Tibial nerve (tissue), 4 donors: ENCODE measurements at regions not wholly inside any gene's neighbourhood (a gene's known extent, or its start where the extent isn't known, plus 50 kb on each side); places are given as distances from the start of the nearest gene placed in this dataset.

Source experiments
- DNase-seq, 2 donors: peaks; one replicate each; pipeline ENCODE4 v3.0.0-alpha.2; 2019; ENCODE audit warnings: low spot score in 2 of 2
- H3K27ac ChIP-seq, 4 donors: fragments of 200-600 bp; sonication (generic) in 3 of 4; one replicate each; pipeline ENCODE4 v1.5.1; 2017 to 2019; ENCODE audit warnings: mild to moderate bottlenecking in 1 of 4
- H3K27me3 ChIP-seq, 2 donors: fragments of 200-600 bp; sonication (generic) in 1 of 2; one replicate each; pipeline versions ENCODE4 v1.5.1 to v1.6.0; 2017 to 2019
- H3K36me3 ChIP-seq, 3 donors: fragments of 200-600 bp; sonication (generic); one replicate each; pipeline ENCODE4 v1.5.1; 2018 to 2019
- H3K4me1 ChIP-seq, 4 donors: fragments of 200-600 bp; sonication (generic) in 3 of 4; one replicate each; pipeline ENCODE4 v1.5.1; 2017 to 2019
- H3K4me3 ChIP-seq, 4 donors: fragments of 200-600 bp; sonication (generic) in 3 of 4; one replicate each; pipeline ENCODE4 v1.5.1; 2017 to 2019; ENCODE audit warnings: mild to moderate bottlenecking in 1 of 4, moderate library complexity in 1 of 4
- H3K9me3 ChIP-seq, 4 donors: fragments of 200-600 bp; sonication (generic) in 3 of 4; one replicate each; pipeline ENCODE4 v1.5.1; 2017 to 2019
- EP300 ChIP-seq, 2 donors: sonication (generic); formaldehyde crosslinking; IDR thresholded peaks; one replicate each; pipeline ENCODE4 v1.6.1; 2017; ENCODE audit warnings: antibody characterized with exemption in 2 of 2, mild to moderate bottlenecking in 1 of 2
- POLR2A ChIP-seq, 2 donors: fragments of 450-650 bp; IDR thresholded peaks; one replicate each; pipeline ENCODE4 v1.6.1; 2017; ENCODE audit warnings: antibody characterized with exemption in 2 of 2, mild to moderate bottlenecking in 2 of 2, moderate library complexity in 2 of 2
- WGBS, 2 donors: methylation state at CpG; one replicate each; pipeline ENCODE4 v1.1.5; 2018; 5-methylcytosine and 5-hydroxymethylcytosine counted together
- TF ChIP-seq, protein P1 (sequence below), 5 experiments: fragments of 200-600 bp in 3 of 5; fragments of 450-650 bp in 2 of 5; sonication (generic) in 3 of 5; IDR thresholded peaks; one replicate each; pipeline ENCODE4 v1.5.1; 2016 to 2019; ENCODE audit warnings: antibody characterized with exemption in 5 of 5, mild to moderate bottlenecking in 3 of 5, moderate library complexity in 2 of 5

DNA sequence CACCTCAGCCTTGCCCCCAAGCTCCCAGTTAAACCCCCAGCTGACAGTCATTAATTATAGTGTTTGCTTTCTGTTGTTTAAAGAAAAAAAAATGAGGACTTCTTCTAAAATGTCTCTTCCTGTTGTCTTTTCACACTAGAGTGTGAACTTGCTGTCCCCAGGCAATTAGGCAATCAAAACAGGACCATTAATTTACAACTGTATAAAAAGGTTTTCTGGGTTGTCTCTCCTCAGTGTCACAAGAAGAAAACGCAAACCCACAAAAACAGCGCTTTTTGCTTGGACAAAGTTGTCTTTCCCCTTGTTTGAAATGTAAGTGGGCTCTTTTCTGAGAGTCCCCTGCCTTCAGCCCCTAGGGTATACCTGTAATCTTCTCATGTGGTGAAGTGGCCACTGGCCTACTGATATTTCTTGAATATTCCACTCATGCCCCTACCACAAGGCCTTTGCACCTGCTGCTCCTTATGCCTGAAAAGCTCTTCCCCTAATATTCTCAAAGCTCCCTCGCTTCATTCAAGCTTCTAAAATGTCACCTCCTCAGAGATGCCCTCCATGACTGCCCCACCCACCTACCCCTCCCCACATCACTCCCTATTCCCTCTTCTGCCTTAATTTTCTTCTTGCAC lies 158.9 kb upstream of the PWP1 start:
- Histone ChIP-seq H3K9me3 (peaks cover 0 to 4% (median 0%) of the 10 kb centered on the region in 4 donors), H3K27me3 (no peaks in the 10 kb centered on the region), H3K27ac (no peak overlapping the region), H3K4me1 (no peaks in the 10 kb centered on the region), H3K4me3 (no peak overlapping the region), H3K36me3 (no peaks in the 10 kb centered on the region)
- DNase-seq: no peak
- TF ChIP-seq, protein P1, sequence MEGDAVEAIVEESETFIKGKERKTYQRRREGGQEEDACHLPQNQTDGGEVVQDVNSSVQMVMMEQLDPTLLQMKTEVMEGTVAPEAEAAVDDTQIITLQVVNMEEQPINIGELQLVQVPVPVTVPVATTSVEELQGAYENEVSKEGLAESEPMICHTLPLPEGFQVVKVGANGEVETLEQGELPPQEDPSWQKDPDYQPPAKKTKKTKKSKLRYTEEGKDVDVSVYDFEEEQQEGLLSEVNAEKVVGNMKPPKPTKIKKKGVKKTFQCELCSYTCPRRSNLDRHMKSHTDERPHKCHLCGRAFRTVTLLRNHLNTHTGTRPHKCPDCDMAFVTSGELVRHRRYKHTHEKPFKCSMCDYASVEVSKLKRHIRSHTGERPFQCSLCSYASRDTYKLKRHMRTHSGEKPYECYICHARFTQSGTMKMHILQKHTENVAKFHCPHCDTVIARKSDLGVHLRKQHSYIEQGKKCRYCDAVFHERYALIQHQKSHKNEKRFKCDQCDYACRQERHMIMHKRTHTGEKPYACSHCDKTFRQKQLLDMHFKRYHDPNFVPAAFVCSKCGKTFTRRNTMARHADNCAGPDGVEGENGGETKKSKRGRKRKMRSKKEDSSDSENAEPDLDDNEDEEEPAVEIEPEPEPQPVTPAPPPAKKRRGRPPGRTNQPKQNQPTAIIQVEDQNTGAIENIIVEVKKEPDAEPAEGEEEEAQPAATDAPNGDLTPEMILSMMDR (IDR thresholded peaks at IDR 0.05): no peak
- TF ChIP-seq EP300 (IDR thresholded peaks at IDR 0.05): no peak
- 80 to 86% methylated on average over 3 of the region's 3 CpGs for WGBS, 2 donors

DNA sequence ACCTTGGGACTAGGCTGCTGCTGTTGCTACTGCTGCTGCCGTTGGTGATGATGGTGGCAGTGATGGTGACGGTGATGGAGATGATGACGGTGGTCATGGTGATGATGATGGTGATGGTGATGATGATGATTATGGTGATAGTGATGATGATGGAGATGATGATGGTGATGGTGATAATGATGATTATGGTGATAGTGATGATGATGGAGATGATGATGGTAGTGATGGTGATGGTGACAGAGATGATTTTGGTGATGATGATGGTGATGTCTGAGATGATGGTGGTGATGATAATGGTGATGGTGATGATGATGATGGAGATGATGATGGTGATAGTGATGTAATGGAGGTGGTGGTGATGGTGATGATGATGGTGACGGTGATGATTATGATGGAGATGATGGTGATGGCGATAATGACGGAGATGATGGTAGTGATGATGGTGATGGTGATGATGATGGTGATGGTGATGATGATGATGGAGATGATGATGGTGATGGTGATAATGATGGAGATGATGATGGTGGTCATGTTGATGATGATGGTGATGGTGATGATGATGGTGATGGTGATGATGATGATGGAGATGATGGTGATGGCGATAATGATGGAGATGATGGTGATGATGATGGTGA lies 156.8 kb upstream of the PWP1 start:
- DNase-seq: no peak

DNA sequence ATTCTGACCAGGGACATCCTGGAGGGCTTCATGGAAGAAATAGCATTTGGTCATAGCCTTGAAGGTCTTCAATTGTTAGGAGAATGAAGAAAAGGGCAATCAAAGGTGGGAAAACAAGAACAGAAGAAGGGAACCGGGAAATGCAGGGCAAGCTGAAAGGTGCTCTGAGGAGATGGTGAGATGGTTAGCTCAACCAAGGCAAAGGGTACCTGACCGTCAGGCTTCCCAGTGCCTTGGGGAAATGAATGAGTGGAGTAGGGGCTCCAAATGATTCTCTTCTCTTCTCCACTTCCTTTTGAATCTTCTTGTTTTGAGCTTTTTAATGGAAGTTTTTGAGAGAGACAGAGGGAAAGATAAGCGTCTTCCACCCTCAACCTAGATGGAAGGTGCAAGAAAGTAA lies 155.6 kb upstream of the PWP1 start:
- Histone ChIP-seq H3K9me3 (peaks cover 0 to 11% (median 0%) of the 10 kb centered on the region in 4 donors), H3K36me3 (no peaks in the 10 kb centered on the region)

More for the DNA sequence above, 156.8 kb upstream of the PWP1 start:
- H3K4me1 ChIP-seq: no peaks in the 10 kb centered on the region
- no peak for TF ChIP-seq EP300 (IDR thresholded peaks at IDR 0.05)
- TF ChIP-seq, protein P1 (IDR thresholded peaks at IDR 0.05): no peak
- TF ChIP-seq POLR2A (IDR thresholded peaks at IDR 0.05): no peak
- 92 to 98% methylated on average over 7 of the region's 7 CpGs for WGBS, 2 donors
- H3K9me3 ChIP-seq: peaks cover 0 to 11% (median 0%) of the 10 kb centered on the region in 4 donors
- H3K36me3 ChIP-seq: no peaks in the 10 kb centered on the region
- no peaks in the 10 kb centered on the region for H3K27me3 ChIP-seq
- no peak overlapping the region for H3K27ac ChIP-seq
- no peak overlapping the region for H3K4me3 ChIP-seq

DNA sequence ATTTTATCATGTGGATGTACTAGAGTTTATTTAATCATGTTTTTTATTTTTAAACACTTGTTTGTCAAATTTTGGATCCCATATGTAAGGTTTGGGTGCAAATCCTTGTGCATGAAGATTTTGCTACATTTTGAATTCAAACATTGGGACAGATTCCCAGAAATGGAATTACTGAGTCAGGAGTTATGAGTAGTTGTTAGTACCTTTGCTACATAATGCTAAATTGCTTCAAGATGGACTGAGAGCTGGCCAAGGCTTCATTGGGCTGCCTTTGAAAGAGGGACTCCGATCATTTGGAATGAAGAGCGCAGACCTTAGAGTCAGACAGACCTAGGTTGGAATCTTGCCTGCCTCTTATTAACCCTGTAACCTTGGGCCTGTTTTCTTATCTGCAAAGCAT lies 154.9 kb upstream of the PWP1 start:
- TF ChIP-seq, protein P1 (IDR thresholded peaks at IDR 0.05): no peak
- TF ChIP-seq POLR2A (IDR thresholded peaks at IDR 0.05) (no peak), EP300 (IDR thresholded peaks at IDR 0.05) (no peak)
- Histone ChIP-seq H3K4me1 (no peaks in the 10 kb centered on the region), H3K36me3 (no peaks in the 10 kb centered on the region), H3K9me3 (peaks cover 0 to 11% (median 0%) of the 10 kb centered on the region in 4 donors), H3K27me3 (no peaks in the 10 kb centered on the region), H3K27ac (no peak overlapping the region), H3K4me3 (no peak overlapping the region)
- 51 to 72% methylated on average over 2 of the region's 2 CpGs for WGBS, 2 donors
- no peak for DNase-seq

More for the DNA sequence above, 155.6 kb upstream of the PWP1 start:
- Histone ChIP-seq H3K27ac (no peak overlapping the region), H3K27me3 (no peaks in the 10 kb centered on the region), H3K4me1 (no peaks in the 10 kb centered on the region), H3K4me3 (no peak overlapping the region)
- TF ChIP-seq, protein P1 (IDR thresholded peaks at IDR 0.05): no peak
- TF ChIP-seq EP300 (IDR thresholded peaks at IDR 0.05): no peak
- no peak for TF ChIP-seq POLR2A (IDR thresholded peaks at IDR 0.05)
- no peak for DNase-seq
- WGBS, 2 donors: 83 to 87% methylated on average over 3 of the region's 3 CpGs

DNA sequence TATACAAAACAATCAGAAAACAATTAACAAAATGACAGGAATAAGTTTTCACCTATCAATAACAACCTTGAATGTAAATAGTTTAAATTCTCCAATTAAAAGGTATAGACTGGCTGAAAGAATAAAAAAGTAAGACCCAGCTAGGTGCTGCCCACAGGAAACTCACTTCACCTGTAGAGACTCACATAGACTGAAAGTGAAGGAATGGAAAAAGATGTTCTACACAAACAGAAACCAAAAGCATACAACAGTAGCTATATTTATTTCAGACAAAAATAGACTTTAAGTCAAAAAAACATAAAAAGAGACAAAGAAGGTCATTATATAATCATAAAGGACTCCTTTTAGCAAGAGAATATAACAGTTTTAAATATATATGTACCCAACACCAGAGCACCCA lies 152.4 kb upstream of the PWP1 start:
- TF ChIP-seq POLR2A (IDR thresholded peaks at IDR 0.05) (no peak), EP300 (IDR thresholded peaks at IDR 0.05) (no peak)
- TF ChIP-seq, protein P1 (IDR thresholded peaks at IDR 0.05): no peak
- H3K36me3 ChIP-seq: no peaks in the 10 kb centered on the region

More for the DNA sequence above, 152.4 kb upstream of the PWP1 start:
- Histone ChIP-seq H3K4me1 (no peaks in the 10 kb centered on the region), H3K27me3 (no peaks in the 10 kb centered on the region), H3K27ac (no peak overlapping the region), H3K9me3 (peaks cover 0 to 11% (median 0%) of the 10 kb centered on the region in 4 donors), H3K4me3 (no peak overlapping the region)
- DNase-seq: no peak
